Stimulated activated memory B cell treated with anti-CD40 and anti-IgM and Interleukin-4, amounts not matched to agents 10 μg/mL and 1 μg/mL and 100 μg/mL, for 72 hours (primary cell): ENCODE measurements at regions not wholly inside any gene's neighbourhood (a gene's known extent, or its start where the extent isn't known, plus 50 kb on each side); places are given as distances from the start of the nearest gene placed in this dataset.
"Not testable (repeated sequence)": the region's sequence is repeated elsewhere in the genome, so short reads cannot be mapped to it uniquely, and the experiment has no call there.

Experiments
- ATAC-seq: fragments of 150-1000 bp; cut with Tn5 transposase; 2 replicates; pipeline ENCODE4 v1.10.0; 2021
- H3K27ac Mint-ChIP-seq: one replicate; pipeline ENCODE4 v1.8.0; 2022; ENCODE audit warnings: mild to moderate bottlenecking, mixed read lengths
- H3K27me3 Mint-ChIP-seq: one replicate; pipeline ENCODE4 v1.8.0; 2022; ENCODE audit warnings: mixed read lengths
- H3K36me3 Mint-ChIP-seq: one replicate; pipeline ENCODE4 v1.8.0; 2022; ENCODE audit warnings: mixed read lengths
- H3K4me1 Mint-ChIP-seq: one replicate; pipeline ENCODE4 v1.8.0; 2022; ENCODE audit warnings: mixed read lengths
- H3K4me3 Mint-ChIP-seq: one replicate; pipeline ENCODE4 v1.8.0; 2022; ENCODE audit warnings: mild to moderate bottlenecking, moderate library complexity, mixed read lengths
- H3K9me3 Mint-ChIP-seq: one replicate; pipeline ENCODE4 v1.8.0; 2022; ENCODE audit warnings: mixed read lengths

GRCh38 chr10:23955456-23956225 lies 253.3 kb upstream of the KIAA1217 start:
- Mint-ChIP-seq H3K36me3 (no peaks in the 10 kb centered on the region), H3K4me3 (no peak overlapping the region), H3K27ac (no peak overlapping the region), H3K9me3 (peaks cover 3% of the 10 kb centered on the region), H3K4me1 (no peaks in the 10 kb centered on the region), H3K27me3 (no peaks in the 10 kb centered on the region)
- no peak for ATAC-seq

DNA sequence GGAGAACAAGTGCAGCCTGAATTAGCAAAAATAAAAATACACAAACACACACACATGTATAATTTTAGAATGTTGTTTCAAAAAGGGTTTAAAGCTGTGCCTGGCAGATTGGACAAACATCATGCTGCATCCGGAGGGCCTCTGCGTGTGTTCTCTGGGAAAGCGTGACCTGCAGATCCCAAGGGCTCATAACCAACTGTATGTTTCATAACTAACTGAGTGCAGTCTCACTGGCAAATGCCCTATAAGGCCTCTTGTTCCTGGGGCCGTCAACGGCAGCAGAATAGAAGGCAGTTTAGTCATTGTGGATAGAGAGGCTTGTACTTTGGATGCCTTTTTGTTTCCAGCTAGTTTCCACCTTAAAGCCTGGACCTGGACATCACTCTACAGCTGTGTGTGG lies 243.8 kb upstream of the KIAA1217 start:
- Mint-ChIP-seq H3K36me3 (no peaks in the 10 kb centered on the region), H3K27me3 (no peaks in the 10 kb centered on the region)
- no peak for ATAC-seq

DNA sequence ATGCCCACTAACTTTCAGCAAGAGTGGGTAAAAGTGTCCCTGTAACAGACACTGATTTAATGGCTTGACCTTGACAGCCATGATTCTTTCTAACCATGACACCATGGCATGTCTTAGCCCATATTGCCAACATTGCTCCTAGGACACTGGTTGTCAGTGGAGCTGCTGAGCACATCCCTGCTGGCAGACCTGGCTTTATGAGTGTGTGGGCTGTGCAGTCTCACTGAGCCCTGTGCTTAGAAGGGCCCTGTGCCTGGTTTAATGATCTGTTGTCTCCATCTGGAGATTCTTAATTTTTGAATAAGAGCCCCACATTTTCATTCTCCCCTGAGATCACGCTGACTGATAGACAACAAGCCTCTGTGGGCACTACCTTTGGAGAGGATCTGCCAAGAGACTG lies 243.1 kb upstream of the KIAA1217 start:
- no peak overlapping the region for H3K27ac Mint-ChIP-seq
- no peaks in the 10 kb centered on the region for H3K27me3 Mint-ChIP-seq
- no peaks in the 10 kb centered on the region for H3K36me3 Mint-ChIP-seq
- H3K4me3 Mint-ChIP-seq = no peak overlapping the region
- H3K4me1 Mint-ChIP-seq = no peaks in the 10 kb centered on the region
- H3K9me3 Mint-ChIP-seq = no peaks in the 10 kb centered on the region
- ATAC-seq = no peak

More for the DNA sequence above, 243.8 kb upstream of the KIAA1217 start:
- no peak overlapping the region for H3K27ac Mint-ChIP-seq
- no peak overlapping the region for H3K4me3 Mint-ChIP-seq
- no peaks in the 10 kb centered on the region for H3K9me3 Mint-ChIP-seq
- no peaks in the 10 kb centered on the region for H3K4me1 Mint-ChIP-seq

DNA sequence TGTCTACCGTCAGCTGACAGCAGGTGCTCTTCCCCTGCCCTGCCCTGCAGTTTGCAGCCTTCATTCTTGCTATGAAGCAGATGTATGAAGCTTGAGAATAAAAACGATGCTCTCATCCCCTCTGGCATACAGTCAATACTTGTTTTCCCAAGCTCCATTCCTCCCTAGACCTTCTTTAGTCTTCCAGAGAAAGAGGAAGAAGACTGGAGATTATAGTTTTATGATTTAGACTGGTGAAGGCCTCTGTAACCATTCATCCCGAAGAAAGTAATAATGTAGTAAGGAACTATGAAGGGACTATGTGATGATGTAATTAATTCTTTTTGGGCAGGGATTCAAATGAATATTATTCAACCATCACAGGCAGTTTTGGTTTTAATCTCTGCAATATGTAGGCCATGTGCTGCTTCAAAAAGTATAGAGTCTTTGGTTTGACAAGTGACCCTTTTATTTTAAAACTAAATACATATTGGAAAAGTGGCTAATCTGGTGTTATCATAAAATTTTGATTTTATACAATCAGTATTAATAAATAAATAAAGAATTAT lies 242.4 kb upstream of the KIAA1217 start:
- Mint-ChIP-seq H3K9me3 (peaks cover 4% of the 10 kb centered on the region), H3K27ac (no peak overlapping the region), H3K36me3 (no peaks in the 10 kb centered on the region), H3K4me3 (no peak overlapping the region), H3K27me3 (no peaks in the 10 kb centered on the region), H3K4me1 (no peaks in the 10 kb centered on the region)
- no peak for ATAC-seq

DNA sequence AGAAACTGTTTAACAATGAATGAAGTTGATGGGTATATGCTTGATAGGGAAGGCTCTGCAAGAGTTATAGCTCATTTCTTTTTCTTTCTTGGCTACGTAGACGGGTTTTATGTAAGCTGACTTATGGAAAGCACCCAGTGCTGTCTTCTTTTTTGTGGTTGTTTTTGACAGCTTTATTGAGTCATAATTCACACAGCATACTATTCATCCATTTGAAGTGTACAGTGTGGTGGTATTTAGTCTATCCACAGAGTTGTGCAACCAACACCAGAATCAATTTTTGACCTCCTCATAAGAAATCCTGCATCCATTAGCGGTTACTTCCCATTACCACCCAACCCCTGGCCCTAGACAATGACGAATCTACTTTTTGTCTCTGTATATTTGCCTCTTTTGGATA lies 240.6 kb upstream of the KIAA1217 start:
- H3K4me3 Mint-ChIP-seq = no peak overlapping the region
- H3K9me3 Mint-ChIP-seq = peaks cover 4% of the 10 kb centered on the region
- no peak overlapping the region for H3K27ac Mint-ChIP-seq
- H3K36me3 Mint-ChIP-seq = no peaks in the 10 kb centered on the region
- H3K4me1 Mint-ChIP-seq = no peaks in the 10 kb centered on the region
- ATAC-seq = no peak
- H3K27me3 Mint-ChIP-seq = no peaks in the 10 kb centered on the region

- Mint-ChIP-seq H3K9me3 (peaks cover 6% of the 10 kb centered on the region), H3K4me1 (no peaks in the 10 kb centered on the region), H3K27ac (no peak overlapping the region), H3K27me3 (no peaks in the 10 kb centered on the region), H3K4me3 (no peak overlapping the region), H3K36me3 (no peaks in the 10 kb centered on the region)
- ATAC-seq = no peak
These were observed 234.1 kb upstream of the KIAA1217 start for GRCh38 chr10:23974746-23975272.

DNA sequence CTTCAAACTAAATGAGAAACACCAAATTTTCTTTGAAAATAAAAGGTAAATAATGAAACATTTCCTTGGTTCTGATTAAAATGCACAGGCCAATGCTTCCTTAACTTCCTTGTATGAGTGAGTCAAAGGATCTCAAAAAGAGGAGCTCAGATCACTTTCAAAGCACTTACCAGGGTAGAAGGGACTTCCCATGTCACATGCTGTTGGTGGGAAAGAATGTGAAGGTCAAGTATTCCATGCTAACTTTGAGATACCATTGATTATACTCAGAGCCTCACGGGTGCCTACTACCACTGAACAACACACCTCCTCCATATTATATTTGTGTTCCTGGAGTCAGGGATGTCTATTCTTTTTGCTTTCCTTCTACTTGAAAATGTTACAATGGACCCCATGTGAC lies 233.5 kb upstream of the KIAA1217 start:
- H3K4me1 Mint-ChIP-seq = no peaks in the 10 kb centered on the region

GRCh38 chr10:23976275-23976674 lies 232.7 kb upstream of the KIAA1217 start:
- H3K27ac Mint-ChIP-seq = no peak overlapping the region
- no peaks in the 10 kb centered on the region for H3K27me3 Mint-ChIP-seq
- no peak overlapping the region for H3K4me3 Mint-ChIP-seq
- H3K9me3 Mint-ChIP-seq = peaks cover 7% of the 10 kb centered on the region
- no peaks in the 10 kb centered on the region for H3K36me3 Mint-ChIP-seq
- H3K4me1 Mint-ChIP-seq = no peaks in the 10 kb centered on the region
- no peak for ATAC-seq

More for the DNA sequence above, 233.5 kb upstream of the KIAA1217 start:
- no peak for ATAC-seq
- H3K9me3 Mint-ChIP-seq = peaks cover 6% of the 10 kb centered on the region
- H3K4me3 Mint-ChIP-seq = no peak overlapping the region
- no peaks in the 10 kb centered on the region for H3K27me3 Mint-ChIP-seq
- H3K36me3 Mint-ChIP-seq = no peaks in the 10 kb centered on the region
- H3K27ac Mint-ChIP-seq = no peak overlapping the region

DNA sequence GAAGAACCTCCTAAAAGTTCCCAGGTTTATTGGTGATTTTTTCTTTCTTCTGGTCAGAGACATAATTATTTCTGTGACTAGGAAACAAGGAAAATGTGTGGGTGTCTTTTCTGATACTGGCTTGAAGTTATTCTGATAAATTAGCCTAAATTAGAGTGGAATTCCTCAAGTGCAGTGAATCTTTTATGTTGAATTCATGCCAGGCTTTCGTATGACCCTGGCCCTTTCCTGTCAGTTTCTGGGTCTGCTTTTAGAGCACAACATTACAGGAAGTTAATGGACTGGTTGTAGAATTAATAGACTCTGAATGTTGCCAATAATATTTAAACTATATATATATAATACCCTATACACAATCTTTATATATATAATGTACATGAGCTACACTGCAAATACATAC lies 230.6 kb upstream of the KIAA1217 start:
- Mint-ChIP-seq H3K9me3 (peaks cover 5% of the 10 kb centered on the region), H3K27me3 (no peaks in the 10 kb centered on the region), H3K4me1 (no peaks in the 10 kb centered on the region), H3K27ac (no peak overlapping the region), H3K36me3 (no peaks in the 10 kb centered on the region), H3K4me3 (no peak overlapping the region)
- no peak for ATAC-seq

GRCh38 chr10:23980094-23980493 lies 228.8 kb upstream of the KIAA1217 start:
- H3K4me3 Mint-ChIP-seq = no peak overlapping the region
- peaks cover 6% of the 10 kb centered on the region for H3K9me3 Mint-ChIP-seq
- H3K4me1 Mint-ChIP-seq = no peaks in the 10 kb centered on the region
- no peaks in the 10 kb centered on the region for H3K27me3 Mint-ChIP-seq
- ATAC-seq = no peak
- H3K27ac Mint-ChIP-seq = no peak overlapping the region
- no peaks in the 10 kb centered on the region for H3K36me3 Mint-ChIP-seq

- H3K27ac Mint-ChIP-seq = no peak overlapping the region
- ATAC-seq = no peak
- H3K27me3 Mint-ChIP-seq = no peaks in the 10 kb centered on the region
- no peaks in the 10 kb centered on the region for H3K4me1 Mint-ChIP-seq
- H3K9me3 Mint-ChIP-seq = peaks cover 6% of the 10 kb centered on the region
- no peaks in the 10 kb centered on the region for H3K36me3 Mint-ChIP-seq
- H3K4me3 Mint-ChIP-seq = no peak overlapping the region
These were observed 227.2 kb upstream of the KIAA1217 start for GRCh38 chr10:23981520-23982309.

DNA sequence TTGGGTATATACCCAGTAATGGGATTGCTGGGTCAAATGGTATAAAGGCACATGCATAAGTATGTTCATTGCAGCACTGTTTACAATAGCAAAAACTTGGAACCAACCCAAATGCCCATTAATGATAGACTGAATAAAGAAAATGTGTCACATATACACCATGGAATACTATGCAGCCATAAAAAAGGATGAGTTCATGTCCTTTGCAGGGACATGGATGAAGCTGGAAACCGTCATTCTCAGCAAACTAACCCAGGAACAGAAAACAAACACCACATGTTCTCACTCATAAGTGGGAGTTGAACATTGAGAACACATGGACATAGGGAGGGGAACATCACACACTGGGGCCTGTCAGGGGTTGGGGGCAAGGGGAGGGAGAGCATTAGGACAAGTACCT lies 224.5 kb upstream of the KIAA1217 start:
- H3K4me3 Mint-ChIP-seq, H3K9me3 Mint-ChIP-seq, H3K36me3 Mint-ChIP-seq, H3K27me3 Mint-ChIP-seq, ATAC-seq, H3K27ac Mint-ChIP-seq, H3K4me1 Mint-ChIP-seq: not testable (repeated sequence)

DNA sequence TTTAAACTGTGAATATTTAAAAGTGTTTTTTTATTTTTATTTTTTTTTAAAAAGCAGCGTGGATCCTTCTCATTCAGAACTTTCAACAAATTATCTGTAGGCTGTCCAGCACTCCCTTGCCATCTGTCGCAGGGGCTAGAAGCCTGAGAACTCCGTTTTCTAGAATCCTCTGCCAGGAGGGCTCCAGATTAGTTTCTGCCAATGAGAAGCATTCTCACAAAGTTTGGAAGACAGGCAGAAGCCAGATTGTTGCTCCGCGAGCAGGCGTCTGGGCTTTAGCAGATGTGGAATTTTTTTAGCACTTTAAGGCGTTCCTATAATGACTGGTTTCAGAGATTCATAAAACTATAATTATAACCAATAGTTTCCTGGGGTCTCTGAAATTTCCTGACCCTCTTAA lies 220.9 kb upstream of the KIAA1217 start:
- Mint-ChIP-seq H3K27ac (no peak overlapping the region), H3K9me3 (peaks cover 2% of the 10 kb centered on the region), H3K27me3 (no peaks in the 10 kb centered on the region), H3K4me1 (no peaks in the 10 kb centered on the region), H3K36me3 (no peaks in the 10 kb centered on the region), H3K4me3 (no peak overlapping the region)
- no peak for ATAC-seq

- Mint-ChIP-seq H3K27me3 (no peaks in the 10 kb centered on the region), H3K4me3 (no peak overlapping the region), H3K27ac (no peak overlapping the region), H3K36me3 (no peaks in the 10 kb centered on the region), H3K9me3 (no peaks in the 10 kb centered on the region), H3K4me1 (no peaks in the 10 kb centered on the region)
- no peak for ATAC-seq
These were observed 214.4 kb upstream of the KIAA1217 start for GRCh38 chr10:23994459-23995046.

- Mint-ChIP-seq H3K4me3 (no peak overlapping the region), H3K4me1 (no peaks in the 10 kb centered on the region), H3K27ac (no peak overlapping the region), H3K27me3 (no peaks in the 10 kb centered on the region), H3K9me3 (no peaks in the 10 kb centered on the region), H3K36me3 (no peaks in the 10 kb centered on the region)
- no peak for ATAC-seq
These were observed 209.5 kb upstream of the KIAA1217 start for GRCh38 chr10:23999445-23999844.
